T-helper 17 cell (primary cell): ENCODE measurements at regions not wholly inside any gene's neighbourhood (a gene's known extent, or its start where the extent isn't known, plus 50 kb on each side); places are given as distances from the start of the nearest gene placed in this dataset.

Experiments
- ATAC-seq: fragments of 150-1000 bp; cut with Tn5 transposase; 2 replicates; pipeline ENCODE4 v1.10.0; 2021; ENCODE audit warnings: mild to moderate bottlenecking, moderate library complexity
- DNase-seq, 3 donors: peaks; one replicate each; pipeline versions ENCODE4 v3.0.0 to v3.0.0-alpha.2; 2020 to 2021
- H3K9me3 ChIP-seq: one replicate; pipeline ENCODE4 v1.7.0; 2013; ENCODE audit warnings: low read length, mild to moderate bottlenecking; ENCODE audit not compliant: control insufficient read depth, poor library complexity, severe bottlenecking
- H3K27ac Mint-ChIP-seq: one replicate; pipeline ENCODE4 v1.8.0; 2022; ENCODE audit warnings: mild to moderate bottlenecking, moderate library complexity, mixed read lengths
- H3K27me3 Mint-ChIP-seq: one replicate; pipeline ENCODE4 v1.8.0; 2022; ENCODE audit warnings: mixed read lengths
- H3K36me3 Mint-ChIP-seq: one replicate; pipeline ENCODE4 v1.8.0; 2022; ENCODE audit warnings: low read depth, mixed read lengths
- H3K4me1 Mint-ChIP-seq: one replicate; pipeline ENCODE4 v1.8.0; 2022; ENCODE audit warnings: mild to moderate bottlenecking, mixed read lengths
- H3K4me3 Mint-ChIP-seq: one replicate; pipeline ENCODE4 v1.8.0; 2022; ENCODE audit warnings: mild to moderate bottlenecking, moderate library complexity, mixed read lengths

GRCh38 chr11:36825251-36825650, 227.2 kb upstream of the RAG2 start:
- no peaks in the 10 kb centered on the region for H3K9me3 ChIP-seq
- H3K4me1 Mint-ChIP-seq, result no peaks in the 10 kb centered on the region
- no peak for ATAC-seq
- no peak for DNase-seq
- no peaks in the 10 kb centered on the region for H3K27me3 Mint-ChIP-seq
- no peak overlapping the region for H3K4me3 Mint-ChIP-seq
- H3K27ac Mint-ChIP-seq, result no peak overlapping the region
- no peaks in the 10 kb centered on the region for H3K36me3 Mint-ChIP-seq

- no peaks in the 10 kb centered on the region for H3K9me3 ChIP-seq
- no peak for DNase-seq
- no peak overlapping the region for H3K4me3 Mint-ChIP-seq
- H3K27me3 Mint-ChIP-seq, result no peaks in the 10 kb centered on the region
- no peak overlapping the region for H3K27ac Mint-ChIP-seq
- H3K4me1 Mint-ChIP-seq, result no peaks in the 10 kb centered on the region
- no peaks in the 10 kb centered on the region for H3K36me3 Mint-ChIP-seq
- no peak for ATAC-seq
Measured at GRCh38 chr11:36824349-36824748, 226.3 kb upstream of the RAG2 start.

GRCh38 chr11:36822829-36823228, 224.8 kb upstream of the RAG2 start:
- no peaks in the 10 kb centered on the region for H3K9me3 ChIP-seq
- H3K27me3 Mint-ChIP-seq, result peaks cover 5% of the 10 kb centered on the region
- H3K27ac Mint-ChIP-seq, result no peak overlapping the region
- DNase-seq (no peak), ATAC-seq (no peak)
- H3K4me3 Mint-ChIP-seq, result no peak overlapping the region
- H3K36me3 Mint-ChIP-seq, result no peaks in the 10 kb centered on the region
- H3K4me1 Mint-ChIP-seq, result no peaks in the 10 kb centered on the region

- H3K4me3 Mint-ChIP-seq, result no peak overlapping the region
- H3K4me1 Mint-ChIP-seq, result no peaks in the 10 kb centered on the region
- no peak overlapping the region for H3K27ac Mint-ChIP-seq
- no peak for DNase-seq
- H3K9me3 ChIP-seq, result no peaks in the 10 kb centered on the region
- H3K36me3 Mint-ChIP-seq, result no peaks in the 10 kb centered on the region
- no peak for ATAC-seq
- H3K27me3 Mint-ChIP-seq, result peaks cover 10% of the 10 kb centered on the region
Measured at GRCh38 chr11:36818410-36818809, 220.4 kb upstream of the RAG2 start.

- no peak overlapping the region for H3K4me3 Mint-ChIP-seq
- H3K27ac Mint-ChIP-seq, result no peak overlapping the region
- H3K4me1 Mint-ChIP-seq, result no peaks in the 10 kb centered on the region
- H3K9me3 ChIP-seq, result no peaks in the 10 kb centered on the region
- no peaks in the 10 kb centered on the region for H3K36me3 Mint-ChIP-seq
- H3K27me3 Mint-ChIP-seq, result peaks cover 10% of the 10 kb centered on the region
- no peak for ATAC-seq
- DNase-seq, result no peak
Measured at GRCh38 chr11:36817336-36817965, 219.4 kb upstream of the RAG2 start.

GRCh38 chr11:36809303-36809702, 211.3 kb upstream of the RAG2 start:
- H3K36me3 Mint-ChIP-seq, result no peaks in the 10 kb centered on the region
- H3K27ac Mint-ChIP-seq, result no peak overlapping the region
- no peaks in the 10 kb centered on the region for H3K4me1 Mint-ChIP-seq
- H3K4me3 Mint-ChIP-seq, result no peak overlapping the region
- H3K9me3 ChIP-seq, result no peaks in the 10 kb centered on the region
- H3K27me3 Mint-ChIP-seq, result peaks cover 8% of the 10 kb centered on the region
- ATAC-seq, result no peak
- no peak for DNase-seq

- ATAC-seq (no peak), DNase-seq (no peak)
- no peaks in the 10 kb centered on the region for H3K4me1 Mint-ChIP-seq
- H3K27me3 Mint-ChIP-seq, result peaks cover 15% of the 10 kb centered on the region
- H3K9me3 ChIP-seq, result no peaks in the 10 kb centered on the region
- no peak overlapping the region for H3K27ac Mint-ChIP-seq
- no peaks in the 10 kb centered on the region for H3K36me3 Mint-ChIP-seq
- no peak overlapping the region for H3K4me3 Mint-ChIP-seq
Measured at GRCh38 chr11:36807871-36808270, 209.8 kb upstream of the RAG2 start.

- Mint-ChIP-seq H3K4me3 (no peak overlapping the region), H3K4me1 (no peaks in the 10 kb centered on the region), H3K27ac (no peak overlapping the region), H3K36me3 (no peaks in the 10 kb centered on the region), H3K27me3 (peaks cover 19% of the 10 kb centered on the region)
- no peak for ATAC-seq
- no peak for DNase-seq
- no peaks in the 10 kb centered on the region for H3K9me3 ChIP-seq
Measured at GRCh38 chr11:36803084-36803483, 205.0 kb upstream of the RAG2 start.

GRCh38 chr11:36792996-36793914, 195.2 kb upstream of the RAG2 start:
- H3K9me3 ChIP-seq, result no peaks in the 10 kb centered on the region
- Mint-ChIP-seq H3K27ac (no peak overlapping the region), H3K4me3 (no peak overlapping the region), H3K27me3 (peaks cover 16% of the 10 kb centered on the region), H3K36me3 (no peaks in the 10 kb centered on the region), H3K4me1 (no peaks in the 10 kb centered on the region)
- ATAC-seq, result no peak
- DNase-seq, result no peak

GRCh38 chr11:36791957-36792356, 193.9 kb upstream of the RAG2 start:
- H3K9me3 ChIP-seq, result no peaks in the 10 kb centered on the region
- peaks cover 19% of the 10 kb centered on the region for H3K27me3 Mint-ChIP-seq
- no peaks in the 10 kb centered on the region for H3K36me3 Mint-ChIP-seq
- DNase-seq (no peak), ATAC-seq (no peak)
- H3K4me1 Mint-ChIP-seq, result no peaks in the 10 kb centered on the region
- H3K27ac Mint-ChIP-seq, result no peak overlapping the region
- no peak overlapping the region for H3K4me3 Mint-ChIP-seq

GRCh38 chr11:36790526-36790925, 192.5 kb upstream of the RAG2 start:
- H3K9me3 ChIP-seq, result no peaks in the 10 kb centered on the region
- Mint-ChIP-seq H3K4me1 (no peaks in the 10 kb centered on the region), H3K27ac (no peak overlapping the region), H3K4me3 (no peak overlapping the region), H3K36me3 (no peaks in the 10 kb centered on the region), H3K27me3 (peaks cover 21% of the 10 kb centered on the region)
- DNase-seq (no peak), ATAC-seq (no peak)

GRCh38 chr11:36783808-36784207, 185.8 kb upstream of the RAG2 start:
- ATAC-seq, result no peak
- DNase-seq, result no peak
- H3K9me3 ChIP-seq, result no peaks in the 10 kb centered on the region
- peaks cover 33% of the 10 kb centered on the region for H3K27me3 Mint-ChIP-seq
- H3K36me3 Mint-ChIP-seq, result no peaks in the 10 kb centered on the region
- no peak overlapping the region for H3K4me3 Mint-ChIP-seq
- no peaks in the 10 kb centered on the region for H3K4me1 Mint-ChIP-seq
- H3K27ac Mint-ChIP-seq, result no peak overlapping the region

GRCh38 chr11:36779791-36780190, 181.8 kb upstream of the RAG2 start:
- H3K27ac Mint-ChIP-seq, result no peak overlapping the region
- H3K36me3 Mint-ChIP-seq, result no peaks in the 10 kb centered on the region
- peaks cover 19% of the 10 kb centered on the region for H3K27me3 Mint-ChIP-seq

GRCh38 chr11:36777311-36777710, 179.3 kb upstream of the RAG2 start:
- H3K9me3 ChIP-seq, result no peaks in the 10 kb centered on the region
- DNase-seq, result no peak
- no peak for ATAC-seq
- H3K27me3 Mint-ChIP-seq, result peaks cover 12% of the 10 kb centered on the region
- no peak overlapping the region for H3K4me3 Mint-ChIP-seq
- no peak overlapping the region for H3K27ac Mint-ChIP-seq
- H3K36me3 Mint-ChIP-seq, result no peaks in the 10 kb centered on the region
- H3K4me1 Mint-ChIP-seq, result no peaks in the 10 kb centered on the region

More at GRCh38 chr11:36779791-36780190, 181.8 kb upstream of the RAG2 start:
- ATAC-seq (no peak), DNase-seq (no peak)
- no peaks in the 10 kb centered on the region for H3K9me3 ChIP-seq
- Mint-ChIP-seq H3K4me3 (no peak overlapping the region), H3K4me1 (no peaks in the 10 kb centered on the region)
